Tibial nerve (tissue), 3 donors: ENCODE measurements at regions not wholly inside any gene's neighbourhood (a gene's known extent, or its start where the extent isn't known, plus 50 kb on each side); places are given as distances from the start of the nearest gene placed in this dataset.
"Not testable (repeated sequence)": the region's sequence is repeated elsewhere in the genome, so short reads cannot be mapped to it uniquely, and the experiment has no call there.

Experiments
- POLR2A ChIP-seq, 2 donors: fragments of 450-650 bp; IDR thresholded peaks; one replicate each; pipeline ENCODE4 v1.6.1; 2017; ENCODE audit warnings: antibody characterized with exemption in 2 of 2, mild to moderate bottlenecking in 2 of 2, moderate library complexity in 2 of 2
- TF ChIP-seq, protein P1 (sequence below), 5 experiments: fragments of 200-600 bp in 3 of 5; fragments of 450-650 bp in 2 of 5; sonication (generic) in 3 of 5; IDR thresholded peaks; one replicate each; pipeline ENCODE4 v1.5.1; 2016 to 2019; ENCODE audit warnings: antibody characterized with exemption in 5 of 5, mild to moderate bottlenecking in 3 of 5, moderate library complexity in 2 of 5

GRCh38 chr14:29027941-29028705 lies 261.5 kb downstream of the FOXG1 start:
- TF ChIP-seq, protein P1, sequence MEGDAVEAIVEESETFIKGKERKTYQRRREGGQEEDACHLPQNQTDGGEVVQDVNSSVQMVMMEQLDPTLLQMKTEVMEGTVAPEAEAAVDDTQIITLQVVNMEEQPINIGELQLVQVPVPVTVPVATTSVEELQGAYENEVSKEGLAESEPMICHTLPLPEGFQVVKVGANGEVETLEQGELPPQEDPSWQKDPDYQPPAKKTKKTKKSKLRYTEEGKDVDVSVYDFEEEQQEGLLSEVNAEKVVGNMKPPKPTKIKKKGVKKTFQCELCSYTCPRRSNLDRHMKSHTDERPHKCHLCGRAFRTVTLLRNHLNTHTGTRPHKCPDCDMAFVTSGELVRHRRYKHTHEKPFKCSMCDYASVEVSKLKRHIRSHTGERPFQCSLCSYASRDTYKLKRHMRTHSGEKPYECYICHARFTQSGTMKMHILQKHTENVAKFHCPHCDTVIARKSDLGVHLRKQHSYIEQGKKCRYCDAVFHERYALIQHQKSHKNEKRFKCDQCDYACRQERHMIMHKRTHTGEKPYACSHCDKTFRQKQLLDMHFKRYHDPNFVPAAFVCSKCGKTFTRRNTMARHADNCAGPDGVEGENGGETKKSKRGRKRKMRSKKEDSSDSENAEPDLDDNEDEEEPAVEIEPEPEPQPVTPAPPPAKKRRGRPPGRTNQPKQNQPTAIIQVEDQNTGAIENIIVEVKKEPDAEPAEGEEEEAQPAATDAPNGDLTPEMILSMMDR (IDR thresholded peaks at IDR 0.05), result not testable (repeated sequence)
- not testable (repeated sequence) for TF ChIP-seq POLR2A (IDR thresholded peaks at IDR 0.05)
